HG02588 (cell line): ENCODE measurements at regions not wholly inside any gene's neighbourhood (a gene's known extent, or its start where the extent isn't known, plus 50 kb on each side); places are given as distances from the start of the nearest gene placed in this dataset.

Experiments used
- ATAC-seq: cut with Tn5 transposase; IDR thresholded peaks from one replicate; pipeline ENCODE4 v1.9.1; 2021; ENCODE audit warnings: mild to moderate bottlenecking, moderate library complexity; ENCODE audit not compliant: unreplicated experiment

DNA sequence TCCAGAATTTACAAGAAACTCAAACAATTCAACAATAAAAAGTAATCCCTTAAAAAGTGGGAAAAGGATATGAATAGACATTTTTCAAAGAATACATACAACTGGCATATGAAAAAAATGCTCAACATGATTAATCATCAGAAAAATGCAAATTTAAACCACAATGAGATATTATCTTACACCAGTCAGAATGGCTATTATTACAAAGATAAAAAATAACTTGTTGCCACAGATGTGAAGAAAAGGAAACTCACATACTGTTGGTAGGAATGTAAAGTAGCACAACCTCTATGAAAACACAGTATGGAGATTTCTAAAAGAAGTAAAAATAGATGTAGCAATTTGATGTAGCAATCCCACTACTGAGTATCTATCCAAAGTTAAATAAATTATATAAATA is 65.1 kb upstream of the DIAPH2 start:
- ATAC-seq, result no peak

DNA sequence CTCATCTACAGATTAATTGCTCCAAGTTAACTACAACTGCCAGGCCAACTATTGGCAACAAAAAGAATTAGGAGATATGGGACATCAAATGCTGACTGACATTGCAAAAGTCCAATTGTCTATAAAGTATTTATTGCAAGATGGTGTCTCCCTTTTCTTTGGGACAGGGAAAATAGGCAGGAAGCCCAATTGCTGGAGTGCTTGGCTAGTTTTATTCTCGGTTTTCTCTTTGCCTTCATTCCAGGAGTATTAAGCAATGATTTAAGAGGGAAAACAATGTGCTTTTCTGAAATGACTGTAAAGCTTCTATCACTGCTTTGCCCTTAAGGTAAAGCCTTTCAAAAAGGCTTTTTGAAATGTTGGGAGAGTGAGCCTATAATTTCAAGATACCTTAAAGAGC is 62.8 kb upstream of the DIAPH2 start:
- no peak for ATAC-seq
